Suppressor macrophage (primary cell): ENCODE measurements at regions not wholly inside any gene's neighbourhood (a gene's known extent, or its start where the extent isn't known, plus 50 kb on each side); places are given as distances from the start of the nearest gene placed in this dataset.
"Not testable (repeated sequence)": the region's sequence is repeated elsewhere in the genome, so short reads cannot be mapped to it uniquely, and the experiment has no call there.

Experiments
- DNase-seq, 4 experiments: peaks; one replicate each; pipeline ENCODE4 v3.0.0-alpha.2; 2020 to 2022

- not testable (repeated sequence) for DNase-seq
These were observed 172.7 kb downstream of the NPIPB11 start for GRCh38 chr16:29233705-29234404.

- DNase-seq: no peak
These were observed 173.5 kb downstream of the NPIPB11 start for GRCh38 chr16:29232811-29233704.

GRCh38 chr16:29232160-29232705 is 174.3 kb downstream of the NPIPB11 start:
- DNase-seq: not testable (repeated sequence)

GRCh38 chr16:29231244-29231643 is 175.3 kb downstream of the NPIPB11 start:
- no peak for DNase-seq

- no peak for DNase-seq
These were observed 175.8 kb downstream of the NPIPB11 start for GRCh38 chr16:29230671-29231096.

- not testable (repeated sequence) for DNase-seq
These were observed 176.4 kb downstream of the NPIPB11 start for GRCh38 chr16:29230006-29230668.

- not testable (repeated sequence) for DNase-seq
These were observed 176.9 kb downstream of the NPIPB11 start for GRCh38 chr16:29229616-29230005.

GRCh38 chr16:29228664-29229611 is 177.6 kb downstream of the NPIPB11 start:
- DNase-seq: not testable (repeated sequence)

GRCh38 chr16:29227751-29228663 is 178.5 kb downstream of the NPIPB11 start:
- DNase-seq: peak; percentile 61 to 76 (median 73)

GRCh38 chr16:29226782-29227181 is 179.7 kb downstream of the NPIPB11 start:
- no peak for DNase-seq

GRCh38 chr16:29224675-29225074 is 181.8 kb downstream of the NPIPB11 start:
- DNase-seq: peak in 2 of 4 experiments; percentile 16 to 52

- DNase-seq: not testable (repeated sequence)
These were observed 183.9 kb downstream of the NPIPB11 start for GRCh38 chr16:29222615-29223014.

- not testable (repeated sequence) for DNase-seq
These were observed 184.5 kb downstream of the NPIPB11 start for GRCh38 chr16:29222008-29222407.

- not testable (repeated sequence) for DNase-seq
These were observed 185.1 kb downstream of the NPIPB11 start for GRCh38 chr16:29221281-29221955.

GRCh38 chr16:29220647-29221191 is 185.8 kb downstream of the NPIPB11 start:
- DNase-seq: not testable (repeated sequence)

GRCh38 chr16:29219966-29220646 is 186.4 kb downstream of the NPIPB11 start:
- DNase-seq: not testable (repeated sequence)

- DNase-seq: not testable (repeated sequence)
These were observed 186.9 kb downstream of the NPIPB11 start for GRCh38 chr16:29219562-29219961.

- not testable (repeated sequence) for DNase-seq
These were observed 187.9 kb downstream of the NPIPB11 start for GRCh38 chr16:29218649-29219048.

- not testable (repeated sequence) for DNase-seq
These were observed 188.3 kb downstream of the NPIPB11 start for GRCh38 chr16:29218171-29218570.
